ENCODE measurements at regions not wholly inside any gene's neighbourhood (a gene's known extent, or its start where the extent isn't known, plus 50 kb on each side); places are given as distances from the start of the nearest gene placed in this dataset.

DNA sequence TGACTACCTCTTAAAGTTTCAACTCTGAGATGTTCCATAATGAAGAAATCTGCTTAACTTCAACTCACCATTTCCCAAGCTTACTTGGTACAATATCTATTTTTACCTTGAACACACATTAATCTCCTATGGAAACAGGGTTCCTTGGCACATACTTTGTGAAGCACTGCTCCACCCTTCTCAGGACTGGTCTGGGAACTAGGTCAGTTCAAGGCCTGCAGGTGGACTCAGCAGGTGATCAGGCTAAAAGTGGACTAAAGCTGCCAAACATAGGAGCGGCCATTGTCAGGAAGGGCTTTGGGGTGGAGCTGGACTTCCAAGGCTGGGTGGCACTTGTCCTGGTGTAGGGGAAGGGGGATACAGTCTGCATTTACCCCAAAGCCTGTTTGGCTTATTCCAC is 202.3 kb downstream of the NUAK1 start:
- H3K4me3 ChIP-seq (replicated peaks in 1 of 2; ENCODE audit: low read depth in 1 of 2, low read length in 2 of 2), result no peak overlapping the region
- no peaks in the 10 kb centered on the region for H3K36me3 ChIP-seq (ENCODE audit: control insufficient read depth in 1 of 2, insufficient read depth in 2 of 2, low read length in 2 of 2)
- no peaks in the 10 kb centered on the region for H3K79me2 ChIP-seq (ENCODE audit: insufficient read depth, low read length)
- no peak overlapping the region for H3K4me2 ChIP-seq (ENCODE audit: low read length)
- H3K9me2 ChIP-seq (ENCODE audit: insufficient read depth), result no peaks in the 10 kb centered on the region
- intact Hi-C loops (cut with micrococcal nuclease), result no loop called here
- no peaks in the 10 kb centered on the region for H3K9me3 ChIP-seq (ENCODE audit: control insufficient read depth in 1 of 2, insufficient read depth in 1 of 2, low read depth in 1 of 2, low read length in 2 of 2)
- H2AFZ ChIP-seq (ENCODE audit: low read depth, low read length, poor library complexity, severe bottlenecking), result no peak overlapping the region
- H3K4me1 ChIP-seq (ENCODE audit: control insufficient read depth in 1 of 2, insufficient read depth in 2 of 2, low read length in 2 of 2), result peaks cover 2 to 9% of the 10 kb centered on the region in 2 experiments; a peak in 2 of 4 replicates
- no peak overlapping the region for H3K9ac ChIP-seq (ENCODE audit: low read length)
- RAD21 ChIA-PET (ENCODE audit: low non-redundant PET in 1 of 2, low total read pairs in 2 of 2, uncharacterized antibody in 2 of 2, unreplicated experiment in 2 of 2), result no interaction called here
- TF ChIP-seq MAX (IDR thresholded peaks at IDR 0.05) (no peak), CEBPB (IDR thresholded peaks at IDR 0.05; ENCODE audit: low read depth) (no peak), ZFX (IDR thresholded peaks at IDR 0.05) (no peak), FOSL1 (IDR thresholded peaks at IDR 0.05; ENCODE audit: low read depth) (no peak), POLR2A (IDR thresholded peaks at IDR 0.05; ENCODE audit: borderline replicate concordance, extremely low read depth, insufficient read depth, insufficient read length) (no peak), YY1 (IDR thresholded peaks at IDR 0.05; ENCODE audit: extremely low read depth, insufficient replicate concordance, low read depth, low read length) (no peak), SRF (IDR thresholded peaks at IDR 0.05; ENCODE audit: low read depth) (no peak), EGR1 (IDR thresholded peaks at IDR 0.05; ENCODE audit: low read depth) (no peak), CBX3 (IDR thresholded peaks at IDR 0.05; ENCODE audit: low read depth) (no peak)
- TF ChIP-seq, protein P1, sequence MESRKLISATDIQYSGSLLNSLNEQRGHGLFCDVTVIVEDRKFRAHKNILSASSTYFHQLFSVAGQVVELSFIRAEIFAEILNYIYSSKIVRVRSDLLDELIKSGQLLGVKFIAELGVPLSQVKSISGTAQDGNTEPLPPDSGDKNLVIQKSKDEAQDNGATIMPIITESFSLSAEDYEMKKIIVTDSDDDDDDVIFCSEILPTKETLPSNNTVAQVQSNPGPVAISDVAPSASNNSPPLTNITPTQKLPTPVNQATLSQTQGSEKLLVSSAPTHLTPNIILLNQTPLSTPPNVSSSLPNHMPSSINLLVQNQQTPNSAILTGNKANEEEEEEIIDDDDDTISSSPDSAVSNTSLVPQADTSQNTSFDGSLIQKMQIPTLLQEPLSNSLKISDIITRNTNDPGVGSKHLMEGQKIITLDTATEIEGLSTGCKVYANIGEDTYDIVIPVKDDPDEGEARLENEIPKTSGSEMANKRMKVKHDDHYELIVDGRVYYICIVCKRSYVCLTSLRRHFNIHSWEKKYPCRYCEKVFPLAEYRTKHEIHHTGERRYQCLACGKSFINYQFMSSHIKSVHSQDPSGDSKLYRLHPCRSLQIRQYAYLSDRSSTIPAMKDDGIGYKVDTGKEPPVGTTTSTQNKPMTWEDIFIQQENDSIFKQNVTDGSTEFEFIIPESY (IDR thresholded peaks at IDR 0.05; ENCODE audit: extremely low read depth, insufficient replicate concordance, low read length), result no peak
- no peak for DNase-seq (ENCODE audit: low read depth, low spot score)
- no peak overlapping the region for H3K27ac ChIP-seq (ENCODE audit: low read depth, low read length)
- no TSS peak for BruUV-seq (replicated peaks)
- H3K27me3 ChIP-seq (ENCODE audit: insufficient read depth, low read length), result peaks cover 18% of the 10 kb centered on the region; the same call in 1 of the 2 replicates
- POLR2A ChIA-PET, result no interaction called here
- ATAC-seq, result no peak
- no peaks in the 10 kb centered on the region for H4K20me1 ChIP-seq (ENCODE audit: insufficient read depth)
- CTCF ChIA-PET, result no interaction called here
